Activated T-cell treated with anti-CD3 and anti-CD28 coated beads, Interleukin-2, amount 50 U/mL, for 4 hours (primary cell): ENCODE measurements at regions not wholly inside any gene's neighbourhood (a gene's known extent, or its start where the extent isn't known, plus 50 kb on each side); places are given as distances from the start of the nearest gene placed in this dataset.

Experiments used
- ATAC-seq, 2 donors: fragments of 200-7000 bp; cut with Tn5 transposase; one replicate each; pipeline ENCODE4 v1.10.0; 2021
- DNase-seq: peaks from one replicate; pipeline ENCODE4 v3.0.0-alpha.2; 2020
- H3K27me3 Mint-ChIP-seq: one replicate; pipeline ENCODE4 v1.8.0; 2021; ENCODE audit warnings: low read depth, mixed read lengths
- H3K36me3 Mint-ChIP-seq: one replicate; pipeline ENCODE4 v1.8.0; 2022; ENCODE audit warnings: mixed read lengths; ENCODE audit not compliant: insufficient read depth
- H3K4me1 Mint-ChIP-seq: one replicate; pipeline ENCODE4 v1.8.0; 2021; ENCODE audit warnings: low read depth, mixed read lengths
- H3K4me3 Mint-ChIP-seq: one replicate; pipeline ENCODE4 v1.8.0; 2021; ENCODE audit warnings: mild to moderate bottlenecking, moderate library complexity, mixed read lengths
- H3K9me3 Mint-ChIP-seq: one replicate; pipeline ENCODE4 v1.8.0; 2021; ENCODE audit warnings: mixed read lengths

DNA sequence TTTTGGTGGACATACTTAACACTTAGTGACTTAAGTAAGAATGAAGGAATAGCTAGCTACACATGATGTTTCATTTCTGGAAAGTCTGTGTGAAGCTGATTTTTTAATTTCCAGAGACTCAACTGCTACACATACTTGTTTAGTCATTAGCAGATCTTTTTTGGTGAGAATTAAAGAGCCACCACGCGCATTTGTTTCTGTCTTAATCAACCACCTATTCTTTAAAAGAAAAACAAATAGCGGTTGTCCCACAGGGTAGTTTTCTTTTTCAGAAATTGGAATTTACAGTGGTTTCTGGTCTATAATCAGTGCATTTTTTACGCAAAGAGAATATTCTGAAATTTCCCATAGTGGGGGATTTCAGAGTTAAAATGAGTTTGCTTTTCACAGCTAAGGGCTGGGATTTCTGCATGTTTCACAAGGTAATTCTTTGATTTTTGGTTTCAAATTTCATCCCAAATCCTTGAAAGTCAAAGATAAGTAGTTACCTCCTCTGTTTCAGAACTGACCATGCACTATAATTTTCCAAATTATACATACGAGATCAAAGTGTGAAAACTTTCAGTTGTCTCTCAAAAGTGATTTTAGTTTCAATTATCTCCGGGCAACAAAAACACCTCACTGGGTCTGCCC is 631.0 kb upstream of the GRM7 start:
- H3K36me3 Mint-ChIP-seq: no peaks in the 10 kb centered on the region
- no peak overlapping the region for H3K4me3 Mint-ChIP-seq
- no peaks in the 10 kb centered on the region for H3K4me1 Mint-ChIP-seq
- DNase-seq (no peak), ATAC-seq (no peak)
- no peaks in the 10 kb centered on the region for H3K27me3 Mint-ChIP-seq
- H3K9me3 Mint-ChIP-seq: peaks cover 10% of the 10 kb centered on the region

DNA sequence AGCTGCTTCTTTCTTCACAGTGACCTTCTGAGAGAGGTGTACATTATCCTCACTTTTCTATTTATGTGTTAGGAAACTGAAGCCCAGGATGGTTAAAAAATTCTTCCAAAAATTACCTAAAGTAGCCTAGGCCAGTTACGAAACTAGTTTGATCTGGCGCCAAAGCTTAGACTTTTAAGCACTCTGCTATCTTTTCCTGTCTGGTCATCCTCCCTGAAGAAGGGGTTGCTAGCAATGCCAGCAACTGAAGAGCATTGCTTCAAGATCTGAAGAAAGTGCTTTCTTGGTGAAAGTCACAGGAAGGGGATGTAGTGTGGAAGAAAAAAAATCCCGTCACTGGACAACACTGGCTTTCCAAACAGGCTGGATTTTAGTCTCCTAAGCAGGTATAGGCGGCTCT is 618.8 kb upstream of the GRM7 start:
- ATAC-seq (no peak), DNase-seq (no peak)
- no peaks in the 10 kb centered on the region for H3K4me1 Mint-ChIP-seq
- no peaks in the 10 kb centered on the region for H3K36me3 Mint-ChIP-seq
- no peaks in the 10 kb centered on the region for H3K27me3 Mint-ChIP-seq
- no peak overlapping the region for H3K4me3 Mint-ChIP-seq
- no peaks in the 10 kb centered on the region for H3K9me3 Mint-ChIP-seq

DNA sequence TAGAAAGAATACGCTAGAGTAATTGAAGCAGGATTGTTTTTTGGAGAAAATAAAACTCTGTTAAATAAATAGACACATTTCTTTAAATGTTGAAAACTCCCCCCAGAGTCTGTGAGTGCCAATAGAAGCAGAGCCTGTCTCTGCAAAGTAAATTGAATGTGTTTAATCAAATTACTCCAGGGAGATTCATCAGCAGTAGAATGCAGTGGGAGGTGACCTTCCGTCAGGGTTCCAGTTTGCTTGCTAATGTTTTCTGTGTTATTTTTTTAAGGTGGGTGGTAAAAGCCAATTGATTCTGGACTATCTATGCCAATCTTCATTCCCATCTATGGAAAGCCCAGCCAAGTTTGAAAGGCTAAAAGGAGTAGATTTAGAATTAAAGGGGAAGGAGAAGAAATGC is 612.4 kb upstream of the GRM7 start:
- Mint-ChIP-seq H3K4me3 (no peak overlapping the region), H3K27me3 (no peaks in the 10 kb centered on the region), H3K36me3 (no peaks in the 10 kb centered on the region), H3K4me1 (no peaks in the 10 kb centered on the region), H3K9me3 (peaks cover 4% of the 10 kb centered on the region)
- DNase-seq: no peak
- ATAC-seq: no peak

DNA sequence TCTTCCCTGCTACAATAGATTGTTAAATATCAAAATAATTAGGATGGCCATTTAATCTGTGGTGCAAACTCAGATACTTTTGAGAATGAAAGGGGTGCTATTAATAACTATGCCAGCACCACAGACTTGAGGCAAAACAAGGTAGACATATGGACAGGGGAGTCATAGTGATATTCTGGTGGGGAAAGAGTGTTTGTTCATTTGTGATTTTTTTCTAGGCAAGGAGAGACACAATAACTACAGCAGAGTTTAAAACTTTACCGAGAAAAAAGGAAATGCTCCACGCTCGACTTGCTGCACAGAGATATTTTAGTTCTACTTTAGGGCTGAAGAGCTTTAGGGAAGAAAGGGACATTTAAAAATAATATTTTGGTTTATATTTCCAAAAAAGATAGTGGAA is 611.2 kb upstream of the GRM7 start:
- Mint-ChIP-seq H3K9me3 (peaks cover 12% of the 10 kb centered on the region), H3K4me1 (no peaks in the 10 kb centered on the region), H3K4me3 (no peak overlapping the region), H3K27me3 (no peaks in the 10 kb centered on the region), H3K36me3 (no peaks in the 10 kb centered on the region)
- DNase-seq: no peak
- no peak for ATAC-seq

DNA sequence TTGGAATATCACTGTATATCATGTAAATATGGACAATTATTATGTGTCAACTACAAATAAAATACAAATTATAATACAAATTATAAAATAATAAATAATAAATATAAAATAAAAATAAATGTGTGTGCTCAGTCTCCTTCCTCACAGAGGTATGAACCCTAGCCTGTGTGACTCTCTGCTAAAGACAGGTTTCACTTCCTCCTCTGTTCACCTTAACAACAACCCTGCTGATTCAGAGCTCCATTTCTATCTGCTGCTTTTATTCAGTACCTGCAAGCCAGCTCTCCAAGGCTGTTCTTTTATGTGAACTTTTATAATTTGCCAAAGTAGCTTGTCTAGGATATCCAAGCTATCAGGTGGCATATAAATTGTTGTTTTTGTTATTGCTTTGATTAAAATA is 610.7 kb upstream of the GRM7 start:
- Mint-ChIP-seq H3K36me3 (no peaks in the 10 kb centered on the region), H3K4me3 (no peak overlapping the region), H3K9me3 (peaks cover 14% of the 10 kb centered on the region), H3K27me3 (no peaks in the 10 kb centered on the region), H3K4me1 (no peaks in the 10 kb centered on the region)
- DNase-seq (no peak), ATAC-seq (no peak)

DNA sequence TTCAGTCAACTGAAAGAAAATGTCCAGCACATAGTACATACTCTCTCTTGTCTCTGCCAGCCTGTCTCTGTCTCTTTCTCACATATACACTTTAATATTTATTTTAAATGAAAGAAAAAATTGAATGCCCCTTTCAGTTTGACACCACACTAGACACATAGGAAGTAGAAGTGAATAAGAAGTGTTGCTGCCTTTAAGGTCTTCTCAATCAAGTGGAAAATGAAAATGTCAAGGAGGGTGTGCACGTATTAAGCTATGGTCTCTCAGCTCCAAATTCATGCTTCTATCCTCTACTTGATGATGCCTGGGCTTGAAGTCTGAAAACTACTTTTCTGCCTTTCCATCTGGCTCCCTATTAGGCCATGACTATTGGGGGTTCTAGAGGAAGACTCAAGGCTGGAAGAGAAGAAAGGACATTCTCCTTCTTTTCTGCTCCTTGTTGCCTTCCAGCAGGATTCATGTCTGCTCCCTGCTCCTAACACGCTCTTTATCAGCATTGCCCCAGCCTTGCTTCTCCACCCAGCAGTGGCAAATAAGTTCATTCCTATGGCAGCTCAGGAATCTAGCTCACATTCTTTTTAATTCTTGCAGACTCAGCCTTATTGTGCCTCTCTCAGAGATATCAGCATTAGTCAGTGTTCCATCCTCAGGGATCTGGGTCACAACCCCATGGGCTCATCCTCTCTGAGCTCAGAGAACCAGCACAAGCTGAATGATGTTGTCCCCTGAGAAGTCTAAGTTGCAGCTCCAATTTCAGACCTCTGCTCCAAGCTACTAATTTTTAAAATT is 609.1 kb upstream of the GRM7 start:
- H3K4me1 Mint-ChIP-seq: no peaks in the 10 kb centered on the region
- H3K27me3 Mint-ChIP-seq: no peaks in the 10 kb centered on the region
- H3K4me3 Mint-ChIP-seq: no peak overlapping the region
- no peak for ATAC-seq
- no peak for DNase-seq
- no peaks in the 10 kb centered on the region for H3K36me3 Mint-ChIP-seq
- peaks cover 18% of the 10 kb centered on the region for H3K9me3 Mint-ChIP-seq

DNA sequence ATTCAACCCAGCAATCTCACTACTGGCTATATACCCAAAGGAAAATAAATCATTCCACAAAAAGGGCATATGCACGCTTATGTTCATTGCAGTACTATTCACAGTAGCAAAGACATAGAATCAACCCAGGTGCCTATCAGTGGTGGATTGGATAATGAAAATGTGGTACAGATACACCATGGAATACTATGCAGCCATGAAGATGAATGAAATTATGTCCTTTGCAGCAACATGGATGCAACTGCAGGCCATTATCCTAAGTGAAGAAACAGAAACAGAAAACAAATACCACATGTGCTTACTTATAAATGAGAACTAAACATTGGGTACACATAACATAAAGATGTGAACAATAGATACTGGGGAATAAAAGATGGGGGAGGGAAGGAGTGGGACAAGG is 606.4 kb upstream of the GRM7 start:
- Mint-ChIP-seq H3K36me3 (no peaks in the 10 kb centered on the region), H3K9me3 (peaks cover 18% of the 10 kb centered on the region), H3K27me3 (no peaks in the 10 kb centered on the region), H3K4me3 (no peak overlapping the region), H3K4me1 (no peaks in the 10 kb centered on the region)
- ATAC-seq: no peak
- DNase-seq: no peak

DNA sequence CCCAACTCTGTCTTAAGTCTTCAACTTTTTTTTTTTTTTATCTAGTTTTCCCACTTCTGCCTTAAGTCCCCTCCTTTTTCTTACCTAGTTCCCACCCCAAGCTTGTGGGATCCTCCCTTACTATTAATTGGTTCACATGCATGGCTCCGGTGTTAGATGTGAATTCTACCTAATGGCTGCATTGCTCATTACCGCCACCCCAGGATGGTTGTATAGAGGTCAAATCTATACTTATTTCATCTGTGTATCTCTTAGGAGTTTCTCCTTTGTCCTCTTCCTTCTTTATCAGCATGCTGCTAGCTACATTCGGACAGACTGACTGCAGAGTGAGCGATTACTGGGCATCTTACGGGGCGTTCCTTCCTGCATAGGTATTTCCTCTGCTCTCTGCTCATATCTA is 605.7 kb upstream of the GRM7 start:
- Mint-ChIP-seq H3K4me3 (no peak overlapping the region), H3K9me3 (peaks cover 18% of the 10 kb centered on the region), H3K36me3 (no peaks in the 10 kb centered on the region), H3K4me1 (no peaks in the 10 kb centered on the region), H3K27me3 (no peaks in the 10 kb centered on the region)
- DNase-seq (no peak), ATAC-seq (no peak)

DNA sequence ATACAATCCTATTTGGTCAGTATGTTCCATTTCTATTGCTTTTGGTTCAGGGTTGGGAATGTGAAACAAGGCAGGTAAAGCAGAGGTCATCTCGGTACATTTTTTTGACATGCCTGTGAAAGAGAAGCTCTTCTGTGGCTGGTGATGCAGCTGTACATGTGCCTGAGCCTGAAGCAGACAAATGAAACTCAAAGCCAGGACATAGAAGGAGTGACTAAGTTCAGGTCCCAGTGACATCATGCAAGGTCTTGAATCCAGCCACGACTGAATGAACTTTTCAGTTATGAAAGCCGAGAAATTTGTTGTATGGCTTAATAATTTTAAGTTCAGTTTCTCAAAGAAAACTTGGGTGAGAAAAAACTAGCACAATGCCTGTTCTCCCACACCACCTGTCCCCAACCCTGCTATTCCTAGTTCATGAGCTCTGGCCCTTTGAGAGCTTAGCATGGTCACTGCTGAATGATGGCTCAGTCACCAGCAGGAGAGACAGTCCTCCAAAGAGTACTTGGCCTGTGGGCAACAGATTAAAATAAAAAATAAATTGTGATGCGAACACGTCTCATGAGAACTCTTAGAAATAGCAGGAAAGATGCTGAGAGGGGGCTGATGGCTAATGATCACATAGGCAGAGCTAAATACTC is 600.2 kb upstream of the GRM7 start:
- Mint-ChIP-seq H3K4me1 (no peaks in the 10 kb centered on the region), H3K4me3 (no peak overlapping the region), H3K27me3 (no peaks in the 10 kb centered on the region), H3K36me3 (no peaks in the 10 kb centered on the region), H3K9me3 (no peaks in the 10 kb centered on the region)
- DNase-seq (no peak), ATAC-seq (no peak)

DNA sequence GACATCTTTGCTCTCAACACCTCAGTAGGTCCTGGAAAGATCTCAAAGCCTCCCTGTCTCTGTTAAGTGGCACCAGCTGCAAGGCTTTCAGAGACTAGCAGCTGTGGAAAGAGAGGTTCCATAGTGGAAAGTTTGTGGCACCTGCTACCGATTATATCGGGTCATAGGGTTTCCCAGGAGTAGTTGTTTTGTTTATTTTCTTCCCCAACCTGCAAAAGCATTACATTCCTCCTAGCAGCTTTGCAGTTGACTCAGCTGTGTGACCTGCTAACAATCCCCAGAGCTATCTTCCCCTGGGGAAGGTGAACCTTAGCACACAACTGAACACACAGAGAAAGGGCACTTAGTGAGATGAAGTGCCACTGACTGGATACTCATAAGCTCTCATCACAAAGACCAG is 598.9 kb upstream of the GRM7 start:
- ATAC-seq: no peak
- Mint-ChIP-seq H3K9me3 (no peaks in the 10 kb centered on the region), H3K27me3 (no peaks in the 10 kb centered on the region)

DNA sequence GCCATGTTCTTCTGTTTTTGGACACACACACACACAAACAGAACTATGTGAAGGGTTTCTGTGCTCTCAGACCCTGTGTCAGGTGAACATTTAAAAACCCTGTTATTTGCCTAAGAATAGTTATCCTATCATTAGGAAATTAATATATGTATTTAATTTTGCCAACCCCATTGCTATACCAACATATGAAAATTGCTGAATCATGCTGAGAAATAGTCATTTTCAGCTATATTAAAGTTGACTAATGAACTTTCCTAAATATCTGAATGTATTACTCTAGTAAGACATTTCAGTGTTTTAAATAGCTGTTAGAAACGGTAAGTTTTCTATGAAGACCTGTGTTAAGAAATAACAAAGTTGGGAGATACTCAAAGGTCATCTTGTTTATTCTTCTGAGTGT is 596.9 kb upstream of the GRM7 start:
- no peak for ATAC-seq
- DNase-seq: no peak
- H3K4me3 Mint-ChIP-seq: no peak overlapping the region
- no peaks in the 10 kb centered on the region for H3K36me3 Mint-ChIP-seq
- no peaks in the 10 kb centered on the region for H3K9me3 Mint-ChIP-seq
- H3K4me1 Mint-ChIP-seq: no peaks in the 10 kb centered on the region
- H3K27me3 Mint-ChIP-seq: no peaks in the 10 kb centered on the region

More for the DNA sequence above, 598.9 kb upstream of the GRM7 start:
- H3K4me1 Mint-ChIP-seq: no peaks in the 10 kb centered on the region
- DNase-seq: no peak
- H3K4me3 Mint-ChIP-seq: no peak overlapping the region
- no peaks in the 10 kb centered on the region for H3K36me3 Mint-ChIP-seq

DNA sequence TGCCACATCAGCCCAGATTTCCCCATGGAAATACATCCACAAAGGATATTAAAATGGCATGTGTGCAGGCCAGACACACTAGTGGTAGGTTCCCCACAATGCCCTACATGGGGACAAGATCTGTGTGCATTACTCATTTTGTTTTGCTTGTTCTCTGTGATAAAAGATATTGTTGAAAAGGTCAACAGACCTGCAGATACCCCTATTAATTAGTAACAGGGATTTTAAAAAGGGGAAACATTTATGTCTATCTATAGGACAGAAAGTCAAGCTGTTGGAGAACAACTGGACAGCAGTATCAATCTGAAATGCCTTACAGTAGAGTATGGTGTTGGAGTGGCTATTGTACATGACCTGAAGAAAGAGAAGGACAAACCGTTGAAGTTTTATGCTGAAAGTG is 596.0 kb upstream of the GRM7 start:
- Mint-ChIP-seq H3K9me3 (no peaks in the 10 kb centered on the region), H3K4me3 (no peak overlapping the region), H3K27me3 (no peaks in the 10 kb centered on the region), H3K4me1 (no peaks in the 10 kb centered on the region), H3K36me3 (no peaks in the 10 kb centered on the region)
- ATAC-seq (no peak), DNase-seq (no peak)

DNA sequence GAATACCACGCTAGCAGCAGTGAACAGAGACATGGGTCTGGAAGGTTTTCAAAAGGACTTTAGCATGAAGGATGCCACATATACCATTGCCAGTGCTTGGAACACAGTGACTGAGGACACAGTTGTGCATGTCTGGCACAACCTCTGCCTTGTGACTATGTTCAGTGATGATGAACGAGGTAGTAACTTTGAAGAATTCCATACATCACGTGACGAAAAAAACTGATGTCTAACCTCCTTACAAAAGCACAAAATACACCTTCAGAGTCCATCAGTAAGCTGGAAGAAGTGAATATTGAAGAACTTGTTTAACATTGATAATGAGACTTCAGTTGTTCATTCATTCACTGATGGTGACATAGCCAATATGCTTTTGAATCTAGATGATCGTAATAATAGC is 594.8 kb upstream of the GRM7 start:
- Mint-ChIP-seq H3K4me1 (no peaks in the 10 kb centered on the region), H3K9me3 (no peaks in the 10 kb centered on the region), H3K4me3 (no peak overlapping the region), H3K36me3 (no peaks in the 10 kb centered on the region), H3K27me3 (no peaks in the 10 kb centered on the region)
- ATAC-seq (no peak), DNase-seq (no peak)

DNA sequence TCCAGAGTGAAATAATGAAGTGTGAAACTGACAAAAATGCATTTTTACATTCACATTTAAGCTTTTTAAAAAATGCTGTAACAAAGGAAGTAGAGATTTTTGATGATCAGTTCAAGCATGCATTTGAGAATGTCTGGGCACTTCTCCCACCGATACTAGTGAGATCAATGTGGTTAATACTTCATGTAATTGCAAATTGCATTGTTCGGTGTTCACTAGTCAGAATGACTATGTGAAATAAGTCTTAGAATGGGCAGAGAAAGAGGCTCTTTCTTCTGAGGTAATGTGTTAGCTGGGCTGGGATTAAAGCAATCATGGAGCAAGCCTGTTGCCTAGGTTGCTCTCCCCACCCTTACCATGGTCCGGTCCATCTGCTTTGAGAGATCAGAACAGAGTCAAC is 587.0 kb upstream of the GRM7 start:
- DNase-seq: no peak
- Mint-ChIP-seq H3K36me3 (no peaks in the 10 kb centered on the region), H3K27me3 (no peaks in the 10 kb centered on the region), H3K4me1 (no peaks in the 10 kb centered on the region), H3K4me3 (no peak overlapping the region), H3K9me3 (peaks cover 8% of the 10 kb centered on the region)
- no peak for ATAC-seq

DNA sequence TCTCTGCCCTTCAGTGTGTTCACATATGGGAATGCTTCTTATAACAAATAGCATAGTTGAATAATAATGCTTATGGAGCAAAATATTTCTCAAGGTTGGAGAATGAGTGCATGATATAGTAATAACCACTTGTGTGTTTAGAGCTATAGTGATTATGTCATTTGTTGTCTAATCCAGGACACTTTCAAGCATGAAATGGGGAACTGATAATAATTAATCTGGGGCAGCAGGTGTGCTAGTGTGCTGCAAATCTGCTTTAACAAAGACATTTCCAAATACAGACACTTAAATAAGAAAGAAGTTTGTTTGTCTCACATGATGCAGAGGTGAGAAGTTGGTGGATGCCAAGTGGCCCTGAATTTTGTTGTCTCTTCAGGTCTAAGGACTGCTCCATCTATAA is 579.3 kb upstream of the GRM7 start:
- no peak overlapping the region for H3K4me3 Mint-ChIP-seq
- H3K9me3 Mint-ChIP-seq: no peaks in the 10 kb centered on the region
- H3K27me3 Mint-ChIP-seq: no peaks in the 10 kb centered on the region
- DNase-seq: no peak
- no peaks in the 10 kb centered on the region for H3K36me3 Mint-ChIP-seq
- no peaks in the 10 kb centered on the region for H3K4me1 Mint-ChIP-seq
- no peak for ATAC-seq
